ENCODE measurements at regions not wholly inside any gene's neighbourhood (a gene's known extent, or its start where the extent isn't known, plus 50 kb on each side); places are given as distances from the start of the nearest gene placed in this dataset.

DNA sequence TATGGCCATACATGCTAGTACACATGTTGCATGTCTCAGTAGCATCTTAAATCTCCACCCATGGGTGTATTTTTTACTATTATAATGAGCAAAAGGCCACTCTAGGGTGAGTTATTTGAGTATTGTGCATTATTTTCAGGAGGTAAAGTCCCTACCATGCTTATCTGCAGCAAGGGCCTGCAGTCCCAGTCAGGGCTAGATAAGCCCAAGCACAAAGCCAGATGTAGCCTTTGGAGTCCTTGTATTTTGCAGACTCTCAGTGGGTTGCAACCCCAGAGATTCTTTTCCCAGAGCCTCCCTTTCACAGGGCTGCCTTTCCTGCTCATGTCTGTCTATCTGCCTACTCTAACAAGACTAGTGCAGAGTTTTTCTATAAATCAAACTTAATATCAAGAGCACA lies 295.3 kb downstream of the IPO8 start:
- no peaks in the 10 kb centered on the region for H3K27me3 ChIP-seq
- no peak overlapping the region for H3K4me2 ChIP-seq
- no peak overlapping the region for H3K27ac ChIP-seq
- TF ChIP-seq Cebpa-rat (IDR thresholded peaks at IDR 0.05): no peak
- peaks cover 13 to 29% (median 23%) of the 10 kb centered on the region in 10 experiments for H3K4me1 ChIP-seq
- H3K36me3 ChIP-seq: peaks cover 0 to 11% (median 0%) of the 10 kb centered on the region in 11 experiments; a peak in 4 of 22 replicates
- H3K9me3 ChIP-seq (replicated peaks in 1 of 11): peaks cover 83 to 99% (median 89%) of the 10 kb centered on the region in 11 experiments
- no peaks in the 10 kb centered on the region for H4K20me1 ChIP-seq
- peak overlapping the region in 2 of 10 experiments; percentile 12 to 32; a peak in 1 of 20 replicates for H3K4me3 ChIP-seq
- no peak overlapping the region for H3K9ac ChIP-seq

GRCh38 chr12:30399859-30400258 lies 295.8 kb downstream of the IPO8 start:
- H3K9me3 ChIP-seq (replicated peaks in 1 of 11): peaks cover 83 to 99% (median 89%) of the 10 kb centered on the region in 11 experiments
- peak overlapping the region in 4 of 11 experiments; percentile 53 to 76 (median 70); a peak in 3 of 22 replicates for H3K4me2 ChIP-seq
- H3K4me1 ChIP-seq: peaks cover 13 to 29% (median 23%) of the 10 kb centered on the region in 10 experiments
- TF ChIP-seq Cebpa-rat (IDR thresholded peaks at IDR 0.05): no peak
- H3K9ac ChIP-seq: no peak overlapping the region
- peaks cover 0 to 11% (median 0%) of the 10 kb centered on the region in 11 experiments; a peak in 4 of 22 replicates for H3K36me3 ChIP-seq
- H3K27ac ChIP-seq: peak overlapping the region in 1 of 11 experiments; percentile 49; a peak in 1 of 22 replicates
- no peaks in the 10 kb centered on the region for H3K27me3 ChIP-seq
- H4K20me1 ChIP-seq: no peaks in the 10 kb centered on the region
- H3K4me3 ChIP-seq: peak overlapping the region in 3 of 10 experiments; percentile 12 to 32 (median 14); a peak in 3 of 20 replicates

- Histone ChIP-seq H4K20me1 (no peaks in the 10 kb centered on the region), H3K9ac (no peak overlapping the region), H3K27me3 (no peaks in the 10 kb centered on the region), H3K4me2 (no peak overlapping the region), H3K4me1 (peaks cover 13 to 29% (median 23%) of the 10 kb centered on the region in 10 experiments), H3K36me3 (peaks cover 0 to 11% (median 0%) of the 10 kb centered on the region in 11 experiments; a peak in 4 of 22 replicates), H3K9me3 (replicated peaks in 1 of 11) (peaks cover 85 to 99% (median 94%) of the 10 kb centered on the region in 11 experiments), H3K4me3 (no peak overlapping the region), H3K27ac (no peak overlapping the region)
- no peak for TF ChIP-seq Cebpa-rat (IDR thresholded peaks at IDR 0.05)
These were observed 299.1 kb downstream of the IPO8 start for GRCh38 chr12:30396576-30396975.

GRCh38 chr12:30395190-30395589 lies 300.5 kb downstream of the IPO8 start:
- Histone ChIP-seq H4K20me1 (no peaks in the 10 kb centered on the region), H3K4me1 (peaks cover 13 to 29% (median 23%) of the 10 kb centered on the region in 10 experiments), H3K36me3 (peaks cover 0 to 11% (median 0%) of the 10 kb centered on the region in 11 experiments; a peak in 4 of 22 replicates), H3K9ac (no peak overlapping the region), H3K27me3 (no peaks in the 10 kb centered on the region), H3K9me3 (replicated peaks in 1 of 11) (peaks cover 89 to 100% (median 97%) of the 10 kb centered on the region in 11 experiments), H3K27ac (no peak overlapping the region), H3K4me2 (no peak overlapping the region), H3K4me3 (no peak overlapping the region; a peak in 1 of 20 replicates)
- no peak for TF ChIP-seq Cebpa-rat (IDR thresholded peaks at IDR 0.05)

DNA sequence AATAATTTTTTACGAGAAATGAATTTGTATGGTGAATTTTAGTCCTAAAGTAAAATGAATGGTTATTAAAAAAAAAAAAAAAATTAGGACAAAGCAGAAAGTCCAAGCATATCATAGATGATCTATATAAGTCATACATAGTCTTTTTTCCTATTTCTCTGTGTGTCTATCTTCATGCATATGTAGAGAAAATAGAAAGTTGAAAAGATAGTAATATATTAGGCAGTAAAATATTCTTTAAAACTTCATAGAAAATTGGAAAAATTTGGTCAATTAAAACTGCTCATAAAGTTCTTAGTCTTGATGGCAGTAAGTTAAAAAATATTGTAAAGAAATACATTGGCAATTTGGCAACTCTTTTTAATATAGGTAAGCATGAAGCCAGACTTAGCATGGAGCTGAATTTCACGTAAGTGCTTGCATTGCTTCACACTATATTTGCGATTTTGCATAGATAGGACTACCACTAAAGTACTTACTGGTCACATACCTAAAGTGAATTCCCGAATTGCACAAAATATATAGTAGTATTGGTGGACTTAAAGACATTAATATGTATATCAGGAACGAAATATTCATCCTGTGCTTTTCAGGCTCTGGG lies 303.8 kb downstream of the IPO8 start:
- H3K27ac ChIP-seq: no peak overlapping the region
- no peak overlapping the region for H3K9ac ChIP-seq
- no peaks in the 10 kb centered on the region for H3K36me3 ChIP-seq
- no peaks in the 10 kb centered on the region for H4K20me1 ChIP-seq
- TF ChIP-seq Cebpa-rat (IDR thresholded peaks at IDR 0.05): no peak
- H3K9me3 ChIP-seq (replicated peaks in 1 of 11): peaks cover 82 to 97% (median 87%) of the 10 kb centered on the region in 11 experiments
- H3K27me3 ChIP-seq: no peaks in the 10 kb centered on the region
- no peak overlapping the region for H3K4me3 ChIP-seq
- peaks cover 0 to 6% (median 0%) of the 10 kb centered on the region in 10 experiments; a peak in 5 of 20 replicates for H3K4me1 ChIP-seq
- no peak overlapping the region for H3K4me2 ChIP-seq

GRCh38 chr12:30385706-30386105 lies 310.0 kb downstream of the IPO8 start:
- Histone ChIP-seq H3K4me1 (peaks cover 0 to 6% (median 0%) of the 10 kb centered on the region in 10 experiments; a peak in 1 of 20 replicates), H3K9ac (no peak overlapping the region)

DNA sequence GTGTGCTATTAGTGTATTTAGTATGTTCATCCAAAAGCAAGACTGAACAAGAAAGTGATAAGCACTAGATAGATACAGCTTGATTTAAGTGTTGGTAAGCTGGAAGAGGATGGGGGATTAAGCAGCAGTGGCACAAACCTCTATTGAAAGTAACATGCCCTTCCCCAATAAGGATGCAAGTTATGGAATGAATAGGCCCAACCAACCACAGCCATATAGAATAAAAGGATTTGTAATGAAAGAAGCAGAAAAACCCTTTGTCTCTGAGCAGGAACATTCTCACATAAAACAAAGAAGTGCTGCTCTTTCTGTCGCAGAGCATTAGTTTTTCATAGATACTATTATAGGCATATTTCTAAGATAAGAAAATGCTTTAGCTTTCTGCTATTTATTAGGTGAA lies 310.7 kb downstream of the IPO8 start:
- Histone ChIP-seq H3K27me3 (no peaks in the 10 kb centered on the region), H3K9me3 (replicated peaks in 1 of 11) (peaks cover 18 to 38% (median 29%) of the 10 kb centered on the region in 11 experiments), H3K4me1 (peaks cover 0 to 6% (median 0%) of the 10 kb centered on the region in 10 experiments; a peak in 1 of 20 replicates), H3K27ac (no peak overlapping the region), H3K36me3 (no peaks in the 10 kb centered on the region), H4K20me1 (no peaks in the 10 kb centered on the region), H3K9ac (no peak overlapping the region), H3K4me2 (no peak overlapping the region), H3K4me3 (no peak overlapping the region)
- no peak for TF ChIP-seq Cebpa-rat (IDR thresholded peaks at IDR 0.05)

More at GRCh38 chr12:30385706-30386105, 310.0 kb downstream of the IPO8 start:
- H3K36me3 ChIP-seq: no peaks in the 10 kb centered on the region
- no peak for TF ChIP-seq Cebpa-rat (IDR thresholded peaks at IDR 0.05)
- H3K4me3 ChIP-seq: no peak overlapping the region
- H3K9me3 ChIP-seq (replicated peaks in 1 of 11): peaks cover 25 to 40% (median 32%) of the 10 kb centered on the region in 11 experiments
- no peak overlapping the region for H3K4me2 ChIP-seq
- no peak overlapping the region for H3K27ac ChIP-seq
- H4K20me1 ChIP-seq: no peaks in the 10 kb centered on the region
- H3K27me3 ChIP-seq: no peaks in the 10 kb centered on the region

- H3K9ac ChIP-seq: no peak overlapping the region
- no peaks in the 10 kb centered on the region for H3K27me3 ChIP-seq
- H3K9me3 ChIP-seq (replicated peaks in 1 of 11): peaks cover 20 to 37% (median 28%) of the 10 kb centered on the region in 11 experiments; a peak in 20 of 22 replicates
- H3K27ac ChIP-seq: no peak overlapping the region
- no peak overlapping the region for H3K4me3 ChIP-seq
- H4K20me1 ChIP-seq: no peaks in the 10 kb centered on the region
- H3K4me2 ChIP-seq: no peak overlapping the region
- H3K4me1 ChIP-seq: no peaks in the 10 kb centered on the region
- no peak for TF ChIP-seq Cebpa-rat (IDR thresholded peaks at IDR 0.05)
- no peaks in the 10 kb centered on the region for H3K36me3 ChIP-seq
These were observed 317.4 kb downstream of the IPO8 start for GRCh38 chr12:30378307-30378706.

GRCh38 chr12:30364822-30365221 lies 330.8 kb downstream of the IPO8 start:
- no peak overlapping the region for H3K9ac ChIP-seq
- no peak for TF ChIP-seq Cebpa-rat (IDR thresholded peaks at IDR 0.05)
- peaks cover 5 to 32% (median 16%) of the 10 kb centered on the region in 11 experiments; a peak in 19 of 22 replicates for H3K9me3 ChIP-seq (replicated peaks in 1 of 11)
- no peaks in the 10 kb centered on the region for H4K20me1 ChIP-seq
- no peaks in the 10 kb centered on the region for H3K36me3 ChIP-seq
- H3K27ac ChIP-seq: no peak overlapping the region
- no peaks in the 10 kb centered on the region for H3K27me3 ChIP-seq
- H3K4me2 ChIP-seq: no peak overlapping the region
- H3K4me1 ChIP-seq: no peaks in the 10 kb centered on the region
- H3K4me3 ChIP-seq: no peak overlapping the region
